NCI-H460 (cell line): ENCODE measurements at regions not wholly inside any gene's neighbourhood (a gene's known extent, or its start where the extent isn't known, plus 50 kb on each side); places are given as distances from the start of the nearest gene placed in this dataset.

Experiments used
- DNase-seq: peaks from one replicate; pipeline ENCODE4 v3.0.0-alpha.2; 2016; ENCODE audit warnings: low read depth; ENCODE audit errors: extremely low read depth

- no peak for DNase-seq
Observed at GRCh38 chr18:31213641-31214040, 51.0 kb upstream of the DSC1 start.

GRCh38 chr18:31217038-31217849, 54.6 kb upstream of the DSC1 start:
- no peak for DNase-seq

GRCh38 chr18:31218671-31219383, 56.2 kb upstream of the DSC1 start:
- no peak for DNase-seq

GRCh38 chr18:31219395-31219794, 56.7 kb upstream of the DSC1 start:
- no peak for DNase-seq

GRCh38 chr18:31223371-31223770, 60.7 kb upstream of the DSC1 start:
- no peak for DNase-seq

- peak; percentile 90 for DNase-seq
Observed at GRCh38 chr18:31225668-31226067, 63.0 kb upstream of the DSC1 start.

GRCh38 chr18:31227497-31228229, 65.0 kb upstream of the DSC1 start:
- no peak for DNase-seq

GRCh38 chr18:31229829-31230228, 67.2 kb upstream of the DSC1 start:
- no peak for DNase-seq

GRCh38 chr18:31230495-31230894, 67.8 kb upstream of the DSC1 start:
- DNase-seq: no peak

GRCh38 chr18:31232013-31232412, 69.4 kb upstream of the DSC1 start:
- no peak for DNase-seq

- DNase-seq: no peak
Observed at GRCh38 chr18:31232775-31233424, 70.2 kb upstream of the DSC1 start.

GRCh38 chr18:31233621-31234275, 71.1 kb upstream of the DSC1 start:
- no peak for DNase-seq

GRCh38 chr18:31235856-31236255, 73.2 kb upstream of the DSC1 start:
- DNase-seq: no peak

- DNase-seq: no peak
Observed at GRCh38 chr18:31237142-31237541, 74.5 kb upstream of the DSC1 start.

- DNase-seq: no peak
Observed at GRCh38 chr18:31241425-31241824, 76.5 kb upstream of the DSG1 start.

GRCh38 chr18:31241900-31242409, 76.0 kb upstream of the DSG1 start:
- peak; percentile 68 for DNase-seq

- no peak for DNase-seq
Observed at GRCh38 chr18:31243740-31244512, 74.0 kb upstream of the DSG1 start.

GRCh38 chr18:31244771-31245394, 73.1 kb upstream of the DSG1 start:
- no peak for DNase-seq

- peak; percentile 58 for DNase-seq
Observed at GRCh38 chr18:31245820-31246219, 72.1 kb upstream of the DSG1 start.
